ENCODE measurements at regions not wholly inside any gene's neighbourhood (a gene's known extent, or its start where the extent isn't known, plus 50 kb on each side); places are given as distances from the start of the nearest gene placed in this dataset.
A peak's percentile ranks its signal among the peaks of the same experiment; 100 is the strongest.

DNA sequence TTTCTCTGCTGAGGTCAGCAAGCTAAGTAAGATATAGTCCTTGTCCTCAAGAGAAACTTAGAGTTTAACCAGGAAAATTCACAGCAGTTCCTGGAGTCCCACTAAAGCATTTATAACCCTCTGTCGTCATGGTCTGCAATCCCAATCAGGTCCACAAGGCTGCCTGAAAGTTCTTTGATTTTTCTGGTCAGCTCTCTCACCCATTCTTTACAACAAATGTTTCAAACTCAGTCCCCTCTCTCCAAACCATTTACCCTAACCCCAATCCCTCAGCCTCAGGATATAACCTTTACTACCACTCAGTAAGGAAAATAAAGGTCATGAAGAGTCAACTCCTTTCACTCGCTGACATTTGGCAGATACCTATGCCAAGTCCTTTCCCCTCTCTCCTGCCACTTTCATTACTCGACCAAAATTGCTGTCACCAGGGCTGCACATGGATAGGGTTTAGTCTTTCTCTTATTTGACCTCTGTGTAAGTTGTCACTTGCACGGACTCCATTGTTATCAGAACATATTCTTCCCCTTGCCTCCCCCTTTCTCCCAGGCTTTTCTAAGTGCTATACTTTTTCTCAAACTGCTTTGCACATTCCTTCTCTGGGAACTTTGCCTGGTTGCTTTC, 936.6 kb downstream of the NR2F1-AS1 start:
- Histone ChIP-seq H3K4me3 (ENCODE audit: low read length in 2 of 2) (no peak overlapping the region), H3K4me2 (ENCODE audit: insufficient read depth, low read length, poor library complexity, severe bottlenecking) (no peak overlapping the region), H3K27me3 (ENCODE audit: control insufficient read depth in 3 of 3, insufficient read depth in 3 of 3, low read depth in 1 of 3, low read length in 3 of 3) (no peaks in the 10 kb centered on the region), H3K9me3 (replicated peaks in 1 of 2; ENCODE audit: control insufficient read depth in 2 of 2, insufficient read depth in 1 of 2, low read depth in 1 of 2, low read length in 2 of 2) (no peaks in the 10 kb centered on the region), H3K23ac (ENCODE audit: low read depth, low read length, poor library complexity) (no peak overlapping the region), H3K27ac (replicated peaks; ENCODE audit: low read length) (no peak overlapping the region), H3K14ac (ENCODE audit: low read length) (no peak overlapping the region), H4K91ac (ENCODE audit: low read depth, low read length, poor library complexity) (no peak overlapping the region), H3K18ac (ENCODE audit: low read length) (no peak overlapping the region), H3K4me1 (ENCODE audit: control insufficient read depth in 2 of 2, insufficient read depth in 1 of 2, low read depth in 1 of 2, low read length in 2 of 2) (peaks cover 9 to 26% of the 10 kb centered on the region in 2 donors), H3K9ac (ENCODE audit: low read depth, low read length, poor library complexity) (no peak overlapping the region), H2BK12ac (ENCODE audit: low read length) (no peak overlapping the region), H3K36me3 (replicated peaks in 1 of 2; ENCODE audit: control insufficient read depth in 2 of 2, insufficient read depth in 2 of 2, low read length in 2 of 2) (no peaks in the 10 kb centered on the region), H2BK120ac (ENCODE audit: low read depth, low read length) (no peak overlapping the region), H3K4ac (ENCODE audit: low read length) (no peak overlapping the region), H3K79me1 (ENCODE audit: low read depth, low read length) (no peaks in the 10 kb centered on the region), H2BK15ac (ENCODE audit: low read length) (no peak overlapping the region), H2AK5ac (ENCODE audit: low read depth, low read length) (no peak overlapping the region), H2AFZ (ENCODE audit: low read length) (peak overlapping the region; percentile 43), H2BK5ac (ENCODE audit: low read length) (no peak overlapping the region), H4K8ac (ENCODE audit: low read depth, low read length) (no peak overlapping the region)
- DNase-seq (ENCODE audit: low spot score) = no peak
- no CpG with 5 or more reads among the region's 4 CpGs for WGBS, 2 donors (ENCODE audit: extremely low coverage in 2 of 2, insufficient read length in 2 of 2, insufficient replicate concordance in 1 of 2)

DNA sequence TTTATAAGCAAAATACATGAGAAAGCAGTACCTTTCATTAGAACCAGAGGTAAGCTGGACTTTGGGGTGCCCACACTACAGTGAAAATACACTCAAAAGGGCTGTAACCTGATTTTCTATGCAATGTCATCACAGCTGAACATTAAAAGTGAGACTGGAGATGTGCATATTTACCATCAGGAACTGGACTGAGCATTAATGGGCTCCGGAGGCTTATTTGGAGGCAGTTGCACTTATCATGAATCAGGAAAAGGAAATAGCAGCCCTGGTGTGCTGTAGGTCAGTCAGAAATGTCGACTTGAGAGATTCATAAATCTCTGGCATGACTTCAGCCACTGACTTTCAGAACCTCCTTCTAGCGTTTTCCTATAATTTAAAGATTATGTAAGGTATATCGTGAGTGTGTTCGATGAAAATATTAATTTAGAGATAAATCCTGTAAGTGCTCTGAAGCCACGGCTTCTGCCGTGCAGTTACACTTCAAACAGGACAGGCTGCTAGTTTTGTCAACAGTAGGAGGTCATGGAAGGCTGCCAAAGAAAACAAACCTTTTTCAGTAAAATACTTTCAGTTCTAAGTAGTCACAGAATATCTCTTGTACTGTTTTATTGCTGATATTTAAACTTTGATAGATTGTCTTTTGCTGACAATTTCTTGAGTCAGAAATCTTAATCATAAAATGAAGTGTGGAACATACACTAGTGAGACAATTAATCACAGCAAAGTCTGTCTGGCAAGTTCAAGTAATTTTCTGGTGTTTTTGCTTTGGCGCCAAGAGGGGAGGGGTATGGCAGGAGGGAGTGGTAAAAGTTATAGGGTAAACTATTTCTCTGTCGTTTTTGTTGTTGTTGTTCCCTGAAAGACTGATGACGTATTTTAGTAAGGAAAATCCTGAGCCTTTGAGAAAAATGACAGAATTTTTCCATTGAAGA, 939.7 kb downstream of the NR2F1-AS1 start:
- no peaks in the 10 kb centered on the region for H3K27me3 ChIP-seq (ENCODE audit: control insufficient read depth in 3 of 3, insufficient read depth in 3 of 3, low read depth in 1 of 3, low read length in 3 of 3)
- no peak overlapping the region for H3K4me2 ChIP-seq (ENCODE audit: insufficient read depth, low read length, poor library complexity, severe bottlenecking)
- no peak for DNase-seq (ENCODE audit: low spot score)
- peak overlapping the region; percentile 4 for H3K27ac ChIP-seq (replicated peaks; ENCODE audit: low read length)
- no peak overlapping the region for H3K23ac ChIP-seq (ENCODE audit: low read depth, low read length, poor library complexity)
- H3K36me3 ChIP-seq (replicated peaks in 1 of 2; ENCODE audit: control insufficient read depth in 2 of 2, insufficient read depth in 2 of 2, low read length in 2 of 2) = no peaks in the 10 kb centered on the region
- H3K18ac ChIP-seq (ENCODE audit: low read length) = no peak overlapping the region
- H2BK12ac ChIP-seq (ENCODE audit: low read length) = no peak overlapping the region
- no peaks in the 10 kb centered on the region for H3K79me1 ChIP-seq (ENCODE audit: low read depth, low read length)
- H3K14ac ChIP-seq (ENCODE audit: low read length) = no peak overlapping the region
- 100% methylated on average over 2 of the region's 10 CpGs; no CpG with 5 or more reads in 1 of the 2 donors for WGBS, 2 donors (ENCODE audit: extremely low coverage in 2 of 2, insufficient read length in 2 of 2, insufficient replicate concordance in 1 of 2)
- no peak overlapping the region for H2AK5ac ChIP-seq (ENCODE audit: low read depth, low read length)
- H3K4me1 ChIP-seq (ENCODE audit: control insufficient read depth in 2 of 2, insufficient read depth in 1 of 2, low read depth in 1 of 2, low read length in 2 of 2) = peaks cover 11 to 30% of the 10 kb centered on the region in 2 donors
- no peak overlapping the region for H3K4ac ChIP-seq (ENCODE audit: low read length)
- no peak overlapping the region for H2BK120ac ChIP-seq (ENCODE audit: low read depth, low read length)
- no peak overlapping the region for H4K8ac ChIP-seq (ENCODE audit: low read depth, low read length)
- peak overlapping the region; percentile 87 for H2AFZ ChIP-seq (ENCODE audit: low read length)
- peak overlapping the region in 1 of 2 donors; percentile 9 for H3K4me3 ChIP-seq (ENCODE audit: low read length in 2 of 2)
- no peaks in the 10 kb centered on the region for H3K9me3 ChIP-seq (replicated peaks in 1 of 2; ENCODE audit: control insufficient read depth in 2 of 2, insufficient read depth in 1 of 2, low read depth in 1 of 2, low read length in 2 of 2)
- H3K9ac ChIP-seq (ENCODE audit: low read depth, low read length, poor library complexity) = no peak overlapping the region
- no peak overlapping the region for H2BK15ac ChIP-seq (ENCODE audit: low read length)
- no peak overlapping the region for H4K91ac ChIP-seq (ENCODE audit: low read depth, low read length, poor library complexity)
- no peak overlapping the region for H2BK5ac ChIP-seq (ENCODE audit: low read length)

DNA sequence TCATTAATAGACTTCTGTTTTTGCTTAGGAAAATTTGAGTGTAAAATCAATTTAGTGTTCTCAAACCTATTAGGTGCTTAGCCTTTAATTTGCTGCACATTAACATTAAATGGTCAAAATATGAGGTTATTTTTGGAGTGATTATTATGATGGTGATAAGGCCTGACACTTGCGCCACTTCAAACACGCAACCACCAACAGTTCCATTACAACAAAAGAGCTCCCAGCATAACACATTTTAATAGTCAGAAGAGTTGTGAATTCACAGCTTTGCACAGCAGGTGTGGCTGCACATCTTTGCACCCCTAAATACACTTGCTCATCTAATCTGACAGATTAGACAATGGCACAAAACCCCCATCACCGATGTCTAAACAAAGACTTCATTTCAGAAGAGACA, 940.7 kb downstream of the NR2F1-AS1 start:
- DNase-seq (ENCODE audit: low spot score) = no peak
- no peak overlapping the region for H3K14ac ChIP-seq (ENCODE audit: low read length)
- no CpG with 5 or more reads among the region's 3 CpGs for WGBS, 2 donors (ENCODE audit: extremely low coverage in 2 of 2, insufficient read length in 2 of 2, insufficient replicate concordance in 1 of 2)
- no peak overlapping the region for H4K8ac ChIP-seq (ENCODE audit: low read depth, low read length)
- H3K4me3 ChIP-seq (ENCODE audit: low read length in 2 of 2) = no peak overlapping the region
- H3K9ac ChIP-seq (ENCODE audit: low read depth, low read length, poor library complexity) = no peak overlapping the region
- H3K36me3 ChIP-seq (replicated peaks in 1 of 2; ENCODE audit: control insufficient read depth in 2 of 2, insufficient read depth in 2 of 2, low read length in 2 of 2) = no peaks in the 10 kb centered on the region
- peak overlapping the region; percentile 87 for H2AFZ ChIP-seq (ENCODE audit: low read length)
- no peak overlapping the region for H4K91ac ChIP-seq (ENCODE audit: low read depth, low read length, poor library complexity)
- no peak overlapping the region for H2AK5ac ChIP-seq (ENCODE audit: low read depth, low read length)
- H3K27me3 ChIP-seq (ENCODE audit: control insufficient read depth in 3 of 3, insufficient read depth in 3 of 3, low read depth in 1 of 3, low read length in 3 of 3) = no peaks in the 10 kb centered on the region
- H2BK15ac ChIP-seq (ENCODE audit: low read length) = no peak overlapping the region
- no peaks in the 10 kb centered on the region for H3K79me1 ChIP-seq (ENCODE audit: low read depth, low read length)
- no peak overlapping the region for H3K4ac ChIP-seq (ENCODE audit: low read length)
- no peak overlapping the region for H2BK12ac ChIP-seq (ENCODE audit: low read length)
- no peak overlapping the region for H3K18ac ChIP-seq (ENCODE audit: low read length)
- H3K4me1 ChIP-seq (ENCODE audit: control insufficient read depth in 2 of 2, insufficient read depth in 1 of 2, low read depth in 1 of 2, low read length in 2 of 2) = peaks cover 11 to 30% of the 10 kb centered on the region in 2 donors
- H3K4me2 ChIP-seq (ENCODE audit: insufficient read depth, low read length, poor library complexity, severe bottlenecking) = no peak overlapping the region
- H2BK120ac ChIP-seq (ENCODE audit: low read depth, low read length) = no peak overlapping the region
- no peak overlapping the region for H2BK5ac ChIP-seq (ENCODE audit: low read length)
- no peaks in the 10 kb centered on the region for H3K9me3 ChIP-seq (replicated peaks in 1 of 2; ENCODE audit: control insufficient read depth in 2 of 2, insufficient read depth in 1 of 2, low read depth in 1 of 2, low read length in 2 of 2)
- no peak overlapping the region for H3K23ac ChIP-seq (ENCODE audit: low read depth, low read length, poor library complexity)
- no peak overlapping the region for H3K27ac ChIP-seq (replicated peaks; ENCODE audit: low read length)

- Histone ChIP-seq H3K9ac (ENCODE audit: low read depth, low read length, poor library complexity) (no peak overlapping the region), H2BK12ac (ENCODE audit: low read length) (no peak overlapping the region), H4K91ac (ENCODE audit: low read depth, low read length, poor library complexity) (no peak overlapping the region), H2BK5ac (ENCODE audit: low read length) (no peak overlapping the region), H3K36me3 (replicated peaks in 1 of 2; ENCODE audit: control insufficient read depth in 2 of 2, insufficient read depth in 2 of 2, low read length in 2 of 2) (no peaks in the 10 kb centered on the region), H3K14ac (ENCODE audit: low read length) (no peak overlapping the region), H3K27me3 (ENCODE audit: control insufficient read depth in 3 of 3, insufficient read depth in 3 of 3, low read depth in 1 of 3, low read length in 3 of 3) (no peaks in the 10 kb centered on the region), H3K9me3 (replicated peaks in 1 of 2; ENCODE audit: control insufficient read depth in 2 of 2, insufficient read depth in 1 of 2, low read depth in 1 of 2, low read length in 2 of 2) (no peaks in the 10 kb centered on the region), H2AK5ac (ENCODE audit: low read depth, low read length) (no peak overlapping the region), H2AFZ (ENCODE audit: low read length) (no peak overlapping the region), H3K4me3 (ENCODE audit: low read length in 2 of 2) (no peak overlapping the region), H3K23ac (ENCODE audit: low read depth, low read length, poor library complexity) (no peak overlapping the region), H3K4ac (ENCODE audit: low read length) (no peak overlapping the region), H2BK15ac (ENCODE audit: low read length) (no peak overlapping the region), H3K79me1 (ENCODE audit: low read depth, low read length) (no peaks in the 10 kb centered on the region), H3K18ac (ENCODE audit: low read length) (no peak overlapping the region), H3K27ac (replicated peaks; ENCODE audit: low read length) (no peak overlapping the region), H3K4me2 (ENCODE audit: insufficient read depth, low read length, poor library complexity, severe bottlenecking) (no peak overlapping the region), H3K4me1 (ENCODE audit: control insufficient read depth in 2 of 2, insufficient read depth in 1 of 2, low read depth in 1 of 2, low read length in 2 of 2) (peaks cover 13 to 25% of the 10 kb centered on the region in 2 donors), H4K8ac (ENCODE audit: low read depth, low read length) (no peak overlapping the region), H2BK120ac (ENCODE audit: low read depth, low read length) (no peak overlapping the region)
- no CpG with 5 or more reads among the region's 4 CpGs for WGBS, 2 donors (ENCODE audit: extremely low coverage in 2 of 2, insufficient read length in 2 of 2, insufficient replicate concordance in 1 of 2)
- no peak for DNase-seq (ENCODE audit: low spot score)
These were observed 943.1 kb downstream of the NR2F1-AS1 start for GRCh38 chr5:92637960-92638359.

All from neuronal stem cell (in vitro differentiated cells).